H1 (cell line): ENCODE measurements at regions not wholly inside any gene's neighbourhood (a gene's known extent, or its start where the extent isn't known, plus 50 kb on each side); places are given as distances from the start of the nearest gene placed in this dataset.

Source experiments
- CEBPB ChIP-seq: IDR thresholded peaks from 2 replicates; pipeline ENCODE4 v1.6.1; 2012; ENCODE audit warnings: low read depth, low read length
- CHD2 ChIP-seq: IDR thresholded peaks from 2 replicates; pipeline ENCODE4 v1.6.1; 2012; ENCODE audit warnings: low read length, improper control_type of control experiment
- SIN3A ChIP-seq, 2 experiments: IDR thresholded peaks in 1 of 2; conservative IDR thresholded peaks in 1 of 2; 2 replicates each; pipeline ENCODE4 v1.6.1; 2011 to 2012; ENCODE audit warnings: low read length in 2 of 2, improper control_type of control experiment in 1 of 2, low read depth in 1 of 2, mild to moderate bottlenecking in 1 of 2
- TBP ChIP-seq: IDR thresholded peaks from 2 replicates; pipeline ENCODE4 v1.6.1; 2011; ENCODE audit warnings: low read depth, low read length, improper control_type of control experiment
- TEAD4 ChIP-seq: IDR thresholded peaks from 2 replicates; pipeline ENCODE4 v1.6.1; 2012; ENCODE audit warnings: low read depth, low read length, inconsistent platforms, mixed read lengths

- TF ChIP-seq SIN3A (conservative IDR thresholded peaks at IDR 0.05 in 1 of 2, IDR thresholded peaks at IDR 0.05 in 1 of 2; ENCODE audit: low read depth in 1 of 2, low read length in 2 of 2) (peak in 1 of 2 experiments; percentile 74; a peak in 2 of 4 replicates), TBP (peak; percentile 75), CEBPB (peak; percentile 66; the same call in 1 of the 2 replicates), CHD2 (no peak), TEAD4 (no peak)
Observed at GRCh38 chr6:28757429-28758045, 166.2 kb downstream of the TRIM27 start (continued).
